ENCODE measurements at regions not wholly inside any gene's neighbourhood (a gene's known extent, or its start where the extent isn't known, plus 50 kb on each side); places are given as distances from the start of the nearest gene placed in this dataset.
"Not testable (repeated sequence)": the region's sequence is repeated elsewhere in the genome, so short reads cannot be mapped to it uniquely, and the experiment has no call there.

DNA sequence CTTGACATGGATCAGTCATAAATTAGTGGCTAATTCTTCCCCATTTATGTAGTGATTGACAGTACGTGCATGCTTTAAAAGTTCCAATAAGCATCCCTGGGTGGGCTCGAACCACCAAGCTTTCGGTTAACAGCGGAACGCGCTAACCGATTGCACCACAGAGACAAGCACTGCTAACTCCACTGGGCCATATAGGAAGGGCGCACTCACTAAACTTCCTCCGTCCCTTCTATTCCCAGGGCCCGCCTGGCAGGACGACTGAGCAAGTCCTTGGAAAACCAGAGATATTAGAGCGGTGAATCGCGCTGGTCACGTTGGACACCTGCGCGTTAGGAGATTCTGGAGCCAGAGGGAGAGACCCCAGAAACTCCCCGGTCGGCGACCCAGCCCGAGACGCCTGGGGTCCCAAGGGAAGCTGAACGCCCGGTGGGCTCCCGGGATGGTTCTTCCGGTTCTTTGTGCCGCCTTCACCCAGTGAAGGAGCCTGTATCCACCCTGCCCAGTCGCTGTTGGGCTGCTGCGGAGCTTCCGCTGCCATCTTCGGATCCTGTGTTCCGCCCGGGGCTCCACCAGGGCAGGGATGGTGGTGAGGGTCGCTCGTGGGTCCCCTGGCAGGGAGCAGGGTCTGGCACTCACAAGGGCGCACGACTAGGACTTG, 62.8 kb downstream of the PPIAL4C start:
- not testable (repeated sequence) for TF ChIP-seq POLR2A (IDR thresholded peaks at IDR 0.05; ENCODE audit: low read depth, low read length); EZH2 (IDR thresholded peaks at IDR 0.05; ENCODE audit: borderline replicate concordance, low read depth, low read length, severe bottlenecking)

Measured in endothelial cell of umbilical vein (primary cell).